ENCODE measurements at regions not wholly inside any gene's neighbourhood (a gene's known extent, or its start where the extent isn't known, plus 50 kb on each side); places are given as distances from the start of the nearest gene placed in this dataset.

DNA sequence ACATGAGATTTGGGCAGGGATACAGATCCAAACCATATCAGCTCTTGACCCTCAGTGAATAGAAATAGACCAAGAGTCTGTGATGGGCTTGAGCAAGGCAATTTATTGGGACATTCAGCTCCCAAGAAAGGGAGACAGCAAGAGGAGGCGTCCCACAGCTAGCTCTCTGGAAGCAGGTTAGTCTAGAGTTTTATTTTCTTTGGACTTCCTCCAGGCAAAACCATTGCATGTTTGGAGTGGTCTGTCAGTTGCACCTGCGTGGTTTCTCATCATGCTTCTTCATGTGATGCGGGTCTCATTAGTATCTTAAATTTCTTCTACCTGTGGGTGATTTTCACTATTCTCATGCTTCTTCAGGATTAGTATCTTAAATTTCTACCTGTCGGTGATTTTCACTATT lies 1530.6 kb downstream of the PLA2G4A start:
- DNase-seq: no peak

DNA sequence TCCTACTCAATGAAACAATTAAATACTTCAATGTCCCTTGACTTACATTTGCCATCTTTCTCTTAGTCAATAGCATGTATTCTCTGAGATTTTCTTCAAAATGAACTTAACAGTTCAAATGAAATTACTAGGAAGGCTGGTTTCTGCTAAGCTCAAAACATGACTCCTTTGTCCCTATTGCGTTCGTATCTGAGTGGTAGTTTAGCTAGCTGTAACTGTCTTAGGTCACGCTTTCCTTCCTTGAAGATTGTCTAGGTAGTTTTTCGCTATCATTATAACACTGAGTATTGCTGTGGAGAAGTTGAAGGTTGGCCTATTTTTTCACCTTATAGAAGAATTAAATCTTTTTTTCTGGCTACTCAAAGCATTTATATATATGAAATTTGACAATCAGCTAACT lies 1535.2 kb downstream of the PLA2G4A start:
- no peak for DNase-seq

DNA sequence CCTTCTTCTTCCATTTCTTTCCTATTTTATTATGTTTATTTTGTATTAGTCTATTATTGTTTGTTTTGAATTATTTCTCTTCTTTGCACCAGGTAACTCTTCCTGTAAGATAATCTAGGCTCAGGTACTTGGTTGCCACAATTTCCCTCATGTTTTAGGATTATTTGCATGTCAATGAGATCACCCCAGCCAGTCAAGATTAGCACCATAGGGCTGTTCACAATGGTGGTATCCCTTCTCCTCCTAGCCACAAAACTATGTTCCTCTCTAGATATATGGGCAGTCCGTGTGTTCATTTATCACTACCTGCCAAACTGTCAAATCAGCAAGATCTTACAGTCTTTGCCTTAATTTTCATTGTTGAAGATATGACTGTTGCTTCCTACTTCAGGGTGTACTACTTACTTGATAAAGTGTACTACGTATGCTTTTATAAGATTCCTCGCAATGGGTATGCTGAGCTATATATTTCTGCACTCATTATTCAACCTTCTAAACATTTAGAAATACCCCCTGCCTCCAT lies 1536.2 kb downstream of the PLA2G4A start:
- no peak for DNase-seq

DNA sequence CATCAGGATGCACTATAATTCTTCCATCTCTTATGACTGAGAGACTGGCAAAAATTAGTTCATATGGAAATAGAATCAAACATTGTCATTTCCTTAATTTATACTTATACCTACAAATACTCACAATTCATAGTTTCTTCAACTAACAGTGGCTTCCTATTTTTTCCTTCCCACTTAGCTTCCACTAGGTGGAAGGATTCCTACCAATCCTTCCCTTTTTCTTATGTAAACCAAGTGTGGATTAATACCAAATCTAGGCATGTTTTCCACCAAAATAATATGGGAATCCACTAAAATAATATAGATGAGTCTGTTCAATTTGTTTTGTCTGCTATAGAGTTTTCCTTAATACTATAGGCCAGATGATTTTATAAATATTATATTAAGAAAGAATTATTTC lies 1537.1 kb downstream of the PLA2G4A start:
- no peak for DNase-seq

DNA sequence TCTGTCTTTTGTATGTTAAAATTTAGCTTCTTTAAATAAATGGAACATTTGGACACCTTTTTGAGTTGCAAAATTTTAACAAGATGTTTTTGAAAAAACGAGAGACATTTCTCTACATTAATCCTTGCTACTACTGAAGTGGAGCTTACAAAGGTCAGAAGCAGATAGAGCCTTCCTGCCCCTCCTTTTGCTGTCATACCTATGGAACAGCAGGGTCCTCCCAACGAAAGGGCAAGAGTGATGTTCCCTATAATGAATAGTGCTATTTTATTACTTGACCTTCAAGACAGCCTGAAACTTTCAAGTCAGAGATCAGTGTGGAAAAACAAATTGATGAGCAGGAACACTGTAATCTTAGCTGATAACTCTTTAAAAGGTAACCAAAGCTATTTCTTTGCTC lies 1538.9 kb downstream of the PLA2G4A start:
- DNase-seq: no peak

DNA sequence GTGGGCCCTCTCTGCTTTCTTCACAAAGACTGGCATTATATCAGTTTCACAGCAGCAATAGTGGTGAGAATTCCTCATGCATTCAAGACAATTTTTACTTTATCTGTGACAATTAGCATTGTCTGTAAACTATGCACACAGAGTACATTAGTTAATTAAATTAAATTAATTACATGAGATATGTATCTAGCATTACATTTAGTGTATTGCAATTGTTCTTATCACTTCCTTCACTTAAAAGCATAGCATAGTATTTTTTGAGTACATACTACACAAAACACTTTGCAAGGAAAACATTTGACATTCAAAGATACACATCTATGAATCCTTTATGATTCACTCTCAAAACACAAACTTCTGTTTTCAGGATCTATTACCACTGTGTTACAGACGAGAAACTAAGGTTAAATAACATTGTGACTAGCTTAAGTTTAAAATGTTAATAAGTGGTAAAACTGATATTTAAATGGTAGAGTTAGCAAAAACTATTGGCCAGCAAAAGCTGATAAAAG lies 1542.6 kb downstream of the PLA2G4A start:
- no peak for DNase-seq

DNA sequence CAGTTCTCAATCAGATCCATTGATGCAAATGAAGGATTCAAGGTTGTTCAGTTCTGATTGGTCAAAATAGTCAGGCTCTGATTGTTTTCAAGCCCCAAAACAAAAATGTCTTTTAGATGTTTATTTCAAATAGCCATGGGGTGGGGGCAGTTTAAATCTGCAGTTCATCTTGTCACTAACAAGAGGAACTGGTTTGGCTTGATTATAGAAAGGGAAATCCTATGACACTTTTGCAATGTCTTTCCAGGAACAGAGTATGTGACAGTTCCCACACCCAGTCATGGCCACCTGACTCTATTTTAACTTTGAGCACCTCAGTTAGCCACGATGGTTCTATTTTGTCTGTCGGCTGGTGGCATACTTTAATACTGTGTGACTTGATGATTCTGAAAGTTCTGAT lies 1544.1 kb downstream of the PLA2G4A start:
- DNase-seq: peak in 2 of 4 experiments; percentile 5 to 7

DNA sequence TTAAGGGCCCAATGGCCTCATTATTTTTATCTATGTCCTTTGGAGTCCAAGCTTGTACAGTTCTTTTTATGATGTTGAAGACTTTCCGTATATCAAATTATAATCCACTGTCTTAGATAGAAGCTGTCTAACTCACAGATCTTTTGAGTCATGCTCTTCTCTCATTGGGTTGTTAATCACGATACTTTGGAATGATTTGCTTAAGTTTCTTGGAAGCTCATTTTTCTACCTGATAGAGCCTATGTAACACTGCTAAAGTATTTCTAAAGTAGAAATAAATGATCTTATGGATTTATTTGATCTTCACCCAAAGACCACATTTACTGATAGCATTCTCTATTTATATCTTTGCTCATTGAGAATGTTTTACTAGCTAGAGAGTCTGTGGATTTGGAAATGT lies 1554.1 kb downstream of the PLA2G4A start:
- DNase-seq: no peak

DNA sequence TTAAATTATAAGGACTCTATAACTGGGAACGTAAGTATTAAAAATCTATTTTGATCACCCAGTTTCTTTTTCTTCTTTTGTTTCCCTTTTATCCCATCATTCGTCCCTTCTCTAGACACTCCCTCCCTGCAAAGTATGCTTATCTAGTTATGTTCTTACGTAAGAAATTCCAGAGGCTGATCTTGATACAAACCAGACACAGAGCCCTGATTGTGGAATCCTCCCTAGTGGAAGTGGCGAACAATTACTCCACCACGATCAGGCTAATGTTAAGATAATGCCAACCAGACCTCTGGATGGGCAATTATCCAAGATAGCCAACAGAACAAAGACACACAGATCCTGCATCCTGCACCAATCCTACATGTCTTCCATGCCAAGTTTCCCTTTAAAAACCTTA lies 1557.4 kb downstream of the PLA2G4A start:
- DNase-seq: no peak

DNA sequence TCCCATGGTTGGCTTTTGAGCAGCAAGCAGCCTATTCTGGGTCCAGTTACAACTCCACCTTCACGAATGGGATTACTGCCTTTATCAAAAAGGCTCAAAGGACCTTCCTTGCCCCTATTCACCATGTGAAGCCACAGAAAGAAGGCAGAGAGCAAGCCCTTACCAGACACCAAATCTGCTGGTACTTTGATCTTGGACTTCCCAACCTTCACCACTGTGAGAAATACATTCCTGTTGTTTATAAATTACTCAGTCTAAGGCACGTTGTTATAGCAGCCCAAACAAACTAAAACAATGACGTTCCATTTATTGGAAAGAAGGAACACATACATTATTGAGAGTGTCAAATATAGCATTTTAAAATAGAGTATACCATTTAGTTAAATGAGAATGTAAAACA lies 1557.9 kb downstream of the PLA2G4A start:
- DNase-seq: no peak

DNA sequence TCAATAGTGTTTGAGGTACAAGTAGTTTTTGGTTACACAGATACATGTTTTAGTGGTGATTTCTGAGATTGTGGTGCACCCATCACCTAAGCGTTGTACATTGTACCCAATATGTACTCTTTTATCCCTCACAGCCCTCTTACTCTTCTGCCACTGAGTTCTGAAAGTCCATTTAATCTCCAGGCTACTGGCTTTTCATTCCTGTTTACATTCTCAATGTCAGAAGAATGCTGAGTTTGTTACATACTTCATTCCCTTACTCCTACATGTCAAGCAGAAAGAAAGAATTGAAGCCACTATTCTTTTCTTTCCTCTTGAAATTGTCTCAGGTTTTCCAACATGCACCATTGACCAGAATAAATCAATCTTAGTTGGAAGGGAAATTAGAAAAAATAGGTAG lies 1565.9 kb downstream of the PLA2G4A start:
- DNase-seq: no peak

DNA sequence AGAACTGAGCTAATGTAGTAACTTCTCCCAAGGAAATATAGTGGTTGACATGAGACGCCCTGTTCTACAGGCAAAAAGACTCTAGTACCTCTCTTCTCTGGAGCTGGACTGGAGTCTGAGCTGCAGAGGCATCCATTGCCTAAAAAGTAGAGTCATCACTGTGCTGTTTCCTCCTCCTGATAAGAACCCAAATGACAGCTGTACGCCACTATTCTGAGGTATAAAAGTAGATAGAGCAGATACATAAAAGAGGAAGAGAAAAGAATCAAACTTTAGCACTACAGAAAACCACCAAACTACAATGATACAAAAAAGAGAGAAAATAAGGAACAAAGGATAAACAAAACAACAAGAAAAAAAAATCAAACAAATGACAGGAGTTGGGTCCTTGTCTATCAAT lies 1568.8 kb downstream of the PLA2G4A start:
- DNase-seq: no peak

DNA sequence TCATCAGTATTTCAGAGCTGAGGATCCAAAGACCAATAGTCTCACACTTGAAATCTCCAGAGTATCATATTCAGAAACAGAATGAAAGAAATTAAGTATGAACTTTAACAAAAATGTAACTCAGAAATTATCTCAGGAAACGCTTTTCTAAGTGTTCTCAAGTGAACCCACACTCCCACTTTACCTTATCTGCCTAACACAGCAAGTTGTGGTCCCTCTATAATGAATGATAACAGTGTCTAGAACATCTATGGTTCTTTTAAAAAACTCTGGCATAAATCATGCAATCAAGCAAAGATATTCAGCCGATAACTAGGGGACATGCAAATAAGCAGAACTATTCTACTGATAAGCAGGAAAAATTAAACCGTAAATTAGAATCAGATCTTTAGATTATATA lies 1574.2 kb downstream of the PLA2G4A start:
- DNase-seq: no peak

DNA sequence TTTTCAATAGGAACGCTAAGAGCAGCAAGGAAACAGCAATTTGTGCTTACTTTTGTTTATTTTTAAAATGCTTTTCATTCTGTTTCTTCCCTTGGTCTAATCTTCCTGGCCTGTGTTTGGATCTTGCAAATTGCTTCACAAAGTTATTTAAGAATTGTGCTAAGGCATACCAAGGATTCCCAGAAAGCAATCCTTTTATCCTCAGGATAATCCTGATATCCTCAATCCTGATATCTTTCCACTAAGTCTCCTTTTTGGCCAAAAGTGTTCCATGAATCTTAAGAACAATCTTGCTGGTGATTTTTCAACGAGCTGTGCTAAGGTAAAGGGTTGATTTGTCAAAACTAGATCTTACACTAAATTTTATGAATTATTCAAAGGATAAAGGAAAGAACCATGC lies 1577.9 kb downstream of the PLA2G4A start:
- DNase-seq: no peak

DNA sequence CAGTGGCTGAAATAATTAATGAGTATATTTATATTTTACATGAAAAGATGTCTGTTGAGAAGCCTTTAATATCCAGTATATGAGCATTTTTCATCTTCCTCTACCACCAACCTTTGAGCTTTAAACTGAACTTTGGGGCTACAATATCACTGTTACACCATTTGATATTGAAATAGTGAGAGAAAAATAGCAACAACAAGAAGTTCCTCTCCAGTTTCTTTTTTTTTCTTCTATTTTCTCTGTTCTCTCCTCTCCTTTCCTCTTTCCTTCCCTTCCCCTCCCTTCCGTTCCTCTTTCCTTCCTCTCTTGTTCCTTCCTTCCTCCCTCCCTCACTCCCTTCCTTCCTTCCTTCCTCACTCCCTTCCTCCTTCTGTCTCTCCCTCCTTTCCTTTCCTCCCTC lies 1591.4 kb downstream of the PLA2G4A start:
- DNase-seq: no peak

DNA sequence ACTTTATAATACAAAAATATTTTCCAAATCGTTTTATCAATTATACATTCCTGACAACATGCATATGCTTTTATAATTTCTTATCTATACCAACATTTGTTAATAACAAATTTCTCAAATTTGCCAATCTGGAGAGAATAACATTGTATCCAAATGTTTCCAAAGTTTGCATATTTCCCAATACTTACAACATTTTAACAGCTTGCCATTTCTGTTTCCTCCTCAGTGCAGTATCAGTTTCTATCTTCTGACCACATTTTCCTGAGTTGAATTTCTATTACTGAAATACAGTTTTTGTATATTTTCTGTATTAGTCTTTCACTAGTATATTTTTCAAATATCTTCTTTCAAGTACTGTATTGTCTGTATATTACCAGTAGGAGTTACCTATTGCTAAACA lies 1594.3 kb downstream of the PLA2G4A start:
- DNase-seq: peak in 2 of 4 experiments; percentile 8 to 31

DNA sequence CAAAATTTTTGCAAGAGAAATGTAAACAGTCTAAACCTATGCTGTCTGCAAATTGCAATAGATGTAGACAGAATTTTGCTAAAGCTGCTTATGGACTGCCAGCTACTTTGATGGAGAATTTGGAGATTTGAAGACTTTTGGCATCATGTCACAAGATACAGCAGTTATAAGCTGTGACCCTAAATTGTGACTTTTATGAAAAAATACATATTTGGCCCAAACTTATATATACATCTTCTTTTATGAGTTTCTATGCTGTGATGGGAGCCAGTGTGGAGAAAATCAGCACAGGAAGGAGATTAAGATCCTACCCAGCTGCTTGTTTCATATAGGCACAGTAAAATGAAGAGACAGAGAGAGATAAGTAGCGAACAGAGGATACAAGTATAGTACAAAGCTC lies 1595.4 kb downstream of the PLA2G4A start:
- no peak for DNase-seq

DNA sequence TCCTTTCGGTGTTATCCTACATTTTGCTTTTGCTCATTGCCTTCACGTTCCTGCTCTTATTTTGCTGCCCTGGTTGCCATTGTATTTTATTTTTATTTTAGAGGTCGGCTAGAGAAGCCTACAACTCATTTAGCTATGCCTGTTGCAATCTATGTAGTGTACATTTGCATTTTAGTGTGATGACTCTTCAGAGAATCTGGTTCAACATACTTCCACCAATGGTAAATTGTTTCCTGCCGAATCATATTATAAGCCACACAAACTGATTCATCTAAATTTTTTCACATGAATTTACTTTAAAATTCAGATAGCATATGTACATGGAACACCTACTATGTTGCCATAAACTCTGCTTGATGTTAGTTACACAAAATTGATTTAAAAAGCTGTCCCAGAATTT lies 1596.9 kb downstream of the PLA2G4A start:
- no peak for DNase-seq

DNA sequence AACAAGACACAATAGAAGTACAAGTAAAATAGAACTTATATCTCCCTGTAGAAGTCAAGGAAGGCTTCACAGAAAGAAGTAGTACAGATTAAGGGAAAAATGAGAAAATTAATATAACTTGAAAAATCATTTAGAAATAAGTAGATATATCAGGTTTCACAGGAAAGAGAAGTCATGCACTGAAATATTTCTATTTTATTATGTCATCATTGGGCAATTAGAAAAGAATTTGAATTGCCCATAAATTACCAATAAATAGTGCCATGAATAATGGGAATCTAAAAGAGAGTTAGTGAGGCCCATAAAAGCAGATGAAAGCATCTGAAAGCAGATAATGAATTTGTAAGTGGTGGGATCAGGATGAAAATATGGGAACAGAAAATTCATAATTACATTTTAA lies 1597.8 kb downstream of the PLA2G4A start:
- DNase-seq: no peak

DNA sequence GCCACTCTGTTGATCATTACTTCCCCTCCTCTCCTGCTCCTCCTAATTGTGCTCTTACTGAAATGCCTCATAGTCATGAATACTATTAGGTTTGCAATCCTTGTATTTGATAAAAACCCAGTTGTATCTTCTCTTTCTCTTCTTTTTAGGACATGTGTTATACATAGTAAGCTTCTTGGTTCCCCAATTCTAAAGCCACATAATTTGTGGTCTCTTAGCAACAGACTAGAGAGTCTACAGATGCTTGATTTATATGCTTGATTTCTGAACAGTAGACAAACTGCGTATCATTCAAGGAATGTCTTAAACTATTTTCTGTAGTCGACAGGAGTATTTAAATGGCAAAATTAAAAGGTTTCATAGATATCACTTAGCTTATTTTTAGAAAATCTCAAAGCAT lies 1598.9 kb downstream of the PLA2G4A start:
- no peak for DNase-seq

DNA sequence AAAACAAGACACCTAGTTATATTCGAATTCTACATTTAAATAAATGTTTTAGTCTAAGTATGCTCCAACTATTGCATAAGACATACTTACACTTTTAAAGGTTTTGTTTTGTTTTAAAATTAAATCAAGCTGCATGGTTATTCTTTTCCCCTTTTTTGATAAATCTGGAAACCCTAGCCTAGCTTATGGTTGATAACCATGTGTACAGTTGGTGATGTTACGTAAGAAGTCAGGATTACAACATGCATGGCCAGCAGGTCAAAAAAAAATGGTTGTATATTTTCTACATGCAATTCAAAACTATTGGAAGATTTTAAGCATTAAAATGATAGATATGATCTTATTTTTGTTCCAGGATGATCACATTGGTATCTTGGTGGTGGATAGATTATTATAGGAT lies 1600.6 kb downstream of the PLA2G4A start:
- DNase-seq: peak in 2 of 4 experiments; percentile 1 to 11

DNA sequence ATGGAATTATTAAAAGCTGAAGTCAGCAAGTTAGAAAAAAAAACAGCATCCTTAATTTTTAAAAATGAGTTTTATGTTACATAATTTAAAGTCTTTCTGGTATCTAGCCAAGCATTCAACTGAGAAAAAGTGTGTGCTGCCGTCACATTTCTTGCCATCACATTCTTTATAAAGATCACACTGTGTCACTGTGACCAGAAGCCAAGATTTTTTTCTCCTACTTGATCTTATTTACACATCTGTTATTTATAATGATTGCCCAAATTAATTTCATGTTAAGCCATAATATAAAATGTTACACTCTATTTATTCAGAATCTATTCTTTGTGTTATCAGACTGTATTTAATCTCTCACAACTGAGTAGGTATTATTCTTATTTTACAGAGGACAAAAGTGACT lies 1603.7 kb downstream of the PLA2G4A start:
- DNase-seq: no peak

DNA sequence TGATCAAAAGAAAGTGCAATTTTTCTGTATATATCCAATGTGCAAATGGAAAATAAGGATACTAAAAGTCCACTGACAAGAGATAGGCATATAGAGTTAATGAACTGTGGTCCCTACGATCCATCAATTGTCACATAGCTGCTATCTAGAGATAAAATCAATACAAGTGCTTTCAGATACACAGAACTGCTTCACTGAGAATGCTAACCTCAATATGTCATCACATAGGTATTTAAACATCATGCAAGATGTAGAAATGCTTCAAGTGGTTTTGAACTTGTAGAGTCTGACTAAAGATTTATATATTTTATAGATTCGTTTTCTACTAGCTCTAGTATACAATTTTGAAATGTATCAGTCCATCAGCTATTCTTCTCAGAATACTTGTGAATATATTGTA lies 1604.7 kb downstream of the PLA2G4A start:
- DNase-seq: no peak

DNA sequence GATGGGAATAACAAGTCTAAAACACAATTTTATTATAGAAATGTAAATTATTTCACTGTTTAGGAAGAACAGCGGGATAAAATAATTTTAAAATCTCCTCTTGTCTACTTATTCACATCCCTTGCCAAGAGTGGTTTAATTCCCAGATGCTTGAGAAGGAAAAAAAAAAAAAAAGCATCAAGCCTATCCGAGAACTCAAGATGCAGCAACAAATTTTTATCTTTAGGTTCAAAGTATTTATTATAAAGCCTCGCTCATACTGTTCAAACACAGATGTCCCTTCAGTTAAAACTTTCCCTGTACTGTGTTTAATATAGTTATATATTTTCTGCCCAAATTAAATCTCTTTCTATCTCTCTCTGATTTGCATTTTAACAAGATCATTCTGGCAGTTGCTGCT lies 1615.8 kb downstream of the PLA2G4A start:
- no peak for DNase-seq

DNA sequence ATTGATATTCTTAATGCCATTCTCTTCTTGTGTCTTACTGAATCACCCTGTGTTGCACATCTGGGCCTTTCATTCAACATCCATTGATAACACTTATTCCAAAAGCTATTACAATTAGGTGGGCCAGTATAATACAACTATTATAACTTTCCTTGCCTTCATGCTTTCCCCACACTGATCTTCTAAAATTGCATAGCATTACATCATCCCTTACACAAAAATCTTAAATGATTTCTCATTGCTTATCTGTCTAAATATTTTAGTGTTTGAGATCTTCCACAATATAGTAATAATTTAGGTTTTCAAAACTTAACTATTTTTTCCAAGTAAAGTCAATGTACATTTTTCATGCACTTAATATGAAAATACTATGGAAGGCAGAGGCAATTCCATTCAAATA lies 1634.1 kb downstream of the PLA2G4A start:
- DNase-seq: no peak

DNA sequence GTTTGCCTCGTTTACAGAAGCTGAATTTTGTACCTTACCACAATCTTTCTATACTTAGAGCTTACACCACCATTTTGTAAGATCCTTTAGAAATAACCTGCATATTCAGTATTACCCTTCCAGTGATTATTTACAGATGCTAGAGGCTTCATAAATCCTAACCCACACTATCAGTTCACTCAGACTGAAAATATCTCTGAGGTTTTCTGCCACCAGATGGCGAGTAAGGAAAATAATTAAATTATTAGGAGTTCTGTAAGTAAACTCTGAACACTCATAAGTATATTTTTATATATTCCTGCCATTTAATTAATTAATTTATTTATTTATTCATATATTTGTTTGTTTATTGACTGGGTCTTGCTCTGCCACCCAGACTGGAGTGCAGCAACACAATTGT lies 1635.2 kb downstream of the PLA2G4A start:
- DNase-seq: no peak

All from suppressor macrophage (primary cell).